K562 (cell line): ENCODE measurements at regions not wholly inside any gene's neighbourhood (a gene's known extent, or its start where the extent isn't known, plus 50 kb on each side); places are given as distances from the start of the nearest gene placed in this dataset.

Experiments
- BCOR ChIP-seq: fragments of 450-650 bp; IDR thresholded peaks from 2 replicates; pipeline ENCODE4 v1.6.1; 2016
- COPS2 ChIP-seq: fragments of 450-650 bp; conservative IDR thresholded peaks from 2 replicates; pipeline ENCODE4 v1.6.1; 2016; ENCODE audit warnings: mild to moderate bottlenecking, moderate library complexity
- HCFC1 ChIP-seq: IDR thresholded peaks from 2 replicates; pipeline ENCODE4 v1.6.1; 2012; ENCODE audit warnings: low read depth, low read length, improper control_type of control experiment
- HMG20A ChIP-seq: fragments of 450-650 bp; formaldehyde crosslinking; conservative IDR thresholded peaks from 2 replicates; pipeline ENCODE4 v1.4.0; 2020; ENCODE audit warnings: mild to moderate bottlenecking, mixed read lengths
- JUND ChIP-seq, 2 experiments: IDR thresholded peaks; 2 replicates in 1 of 2; 3 replicates in 1 of 2; pipeline ENCODE4 v1.6.1; 2011; ENCODE audit warnings: borderline replicate concordance in 2 of 2, low read depth in 2 of 2, low read length in 2 of 2, improper control_type of control experiment in 1 of 2, missing biosample characterization in 1 of 2, missing genetic modification characterization in 1 of 2, missing genetic modification reagents in 1 of 2
- KLF10 ChIP-seq: fragments of 250-450 bp; sonication (Bioruptor Pico); IDR thresholded peaks from 2 replicates; pipeline ENCODE4 v1.6.1; 2021; ENCODE audit warnings: matching md5 sums
- LEF1 ChIP-seq: fragments of 450-650 bp; IDR thresholded peaks from 2 replicates; pipeline ENCODE4 v1.6.1; 2016; ENCODE audit warnings: mild to moderate bottlenecking
- MED1 ChIP-seq: sonication (generic); formaldehyde crosslinking; IDR thresholded peaks from 2 replicates; pipeline ENCODE4 v1.8.1; 2023; ENCODE audit warnings: missing genetic modification reagents, borderline replicate concordance
- POLR2H ChIP-seq: IDR thresholded peaks from 2 replicates; pipeline ENCODE4 v1.6.1; 2016; ENCODE audit warnings: missing genetic modification characterization, low read depth, mild to moderate bottlenecking, control low read depth, missing compliant biosample characterization, moderate library complexity
- POLR3A ChIP-seq: IDR thresholded peaks from 2 replicates; pipeline ENCODE4 v1.6.1; 2011; ENCODE audit warnings: borderline replicate concordance, mild to moderate bottlenecking, moderate library complexity; ENCODE audit not compliant: insufficient read length, insufficient read depth; ENCODE audit errors: extremely low read depth
- PYGO2 ChIP-seq: fragments of 450-650 bp; IDR thresholded peaks from 2 replicates; pipeline ENCODE4 v1.6.1; 2016; ENCODE audit warnings: mild to moderate bottlenecking, missing genetic modification characterization, moderate library complexity, missing compliant biosample characterization
- RAD21 ChIP-seq, 2 experiments: fragments of 250-450 bp in 1 of 2; fragments of 450-650 bp in 1 of 2; sonication (Bioruptor Pico) in 1 of 2; formaldehyde crosslinking in 1 of 2; IDR thresholded peaks in 1 of 2; conservative IDR thresholded peaks in 1 of 2; 2 replicates each; pipeline versions ENCODE4 v1.4.0 to v1.8.0; 2020 to 2022; ENCODE audit warnings: mild to moderate bottlenecking in 2 of 2, moderate library complexity in 1 of 2
- TAL1 ChIP-seq: fragments of 450-650 bp; IDR thresholded peaks from 2 replicates; pipeline ENCODE4 v1.6.1; 2016; ENCODE audit warnings: mild to moderate bottlenecking
- ZFP1 ChIP-seq: fragments of 450-650 bp; formaldehyde crosslinking; IDR thresholded peaks from 2 replicates; pipeline ENCODE4 v1.4.0; 2020; ENCODE audit warnings: mild to moderate bottlenecking, mixed read lengths
- ZNF212 ChIP-seq: fragments of 450-650 bp; formaldehyde crosslinking; IDR thresholded peaks from 2 replicates; pipeline ENCODE4 v1.4.0; 2020; ENCODE audit warnings: mild to moderate bottlenecking
- ZNF445 ChIP-seq: fragments of 250-450 bp; sonication (Bioruptor Pico); IDR thresholded peaks from 2 replicates; pipeline ENCODE4 v1.4.0; 2020; ENCODE audit warnings: low read depth, mild to moderate bottlenecking, moderate library complexity
- ZNF561 ChIP-seq: fragments of 450-650 bp; formaldehyde crosslinking; conservative IDR thresholded peaks from 2 replicates; pipeline ENCODE4 v1.4.0; 2020; ENCODE audit warnings: mild to moderate bottlenecking, moderate library complexity
- TF ChIP-seq, protein P1 (sequence below): fragments of 250-450 bp; sonication (Bioruptor Pico); IDR thresholded peaks from 2 replicates; pipeline ENCODE4 v1.5.0; 2020; ENCODE audit warnings: mild to moderate bottlenecking, borderline replicate concordance
- TF ChIP-seq, protein P2 (sequence below): IDR thresholded peaks from 3 replicates; pipeline ENCODE4 v1.6.1; 2011; ENCODE audit warnings: borderline replicate concordance, mild to moderate bottlenecking, moderate library complexity; ENCODE audit not compliant: insufficient read length; ENCODE audit errors: extremely low read depth
- TF ChIP-seq, protein P3 (sequence below): IDR thresholded peaks from 2 replicates; pipeline ENCODE4 v1.6.1; 2016; ENCODE audit warnings: missing genetic modification characterization, missing compliant biosample characterization

DNA sequence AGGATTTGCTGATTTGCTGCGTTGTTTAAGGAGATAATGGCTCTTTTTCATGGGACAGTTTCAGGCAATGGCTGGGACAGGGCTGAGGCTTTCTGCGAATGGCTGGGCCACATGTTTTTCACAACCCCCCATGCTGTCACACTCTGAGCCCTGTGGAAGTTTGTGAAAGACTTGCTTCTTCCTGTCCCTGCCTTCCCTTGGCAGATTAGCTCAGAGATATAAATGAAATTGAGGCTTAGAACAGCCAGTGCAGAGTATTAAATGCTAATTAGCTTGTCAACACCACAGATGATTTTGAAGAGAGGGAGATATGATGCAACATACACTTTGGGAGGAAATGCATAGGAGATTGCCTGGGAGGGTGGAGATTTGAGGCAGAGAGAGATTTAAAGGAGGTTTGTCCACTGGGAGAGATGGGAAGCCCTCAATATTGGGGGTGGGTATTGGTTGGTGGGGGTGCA is 232.0 kb downstream of the SH2D4B start (continued):
- TF ChIP-seq, protein P1, sequence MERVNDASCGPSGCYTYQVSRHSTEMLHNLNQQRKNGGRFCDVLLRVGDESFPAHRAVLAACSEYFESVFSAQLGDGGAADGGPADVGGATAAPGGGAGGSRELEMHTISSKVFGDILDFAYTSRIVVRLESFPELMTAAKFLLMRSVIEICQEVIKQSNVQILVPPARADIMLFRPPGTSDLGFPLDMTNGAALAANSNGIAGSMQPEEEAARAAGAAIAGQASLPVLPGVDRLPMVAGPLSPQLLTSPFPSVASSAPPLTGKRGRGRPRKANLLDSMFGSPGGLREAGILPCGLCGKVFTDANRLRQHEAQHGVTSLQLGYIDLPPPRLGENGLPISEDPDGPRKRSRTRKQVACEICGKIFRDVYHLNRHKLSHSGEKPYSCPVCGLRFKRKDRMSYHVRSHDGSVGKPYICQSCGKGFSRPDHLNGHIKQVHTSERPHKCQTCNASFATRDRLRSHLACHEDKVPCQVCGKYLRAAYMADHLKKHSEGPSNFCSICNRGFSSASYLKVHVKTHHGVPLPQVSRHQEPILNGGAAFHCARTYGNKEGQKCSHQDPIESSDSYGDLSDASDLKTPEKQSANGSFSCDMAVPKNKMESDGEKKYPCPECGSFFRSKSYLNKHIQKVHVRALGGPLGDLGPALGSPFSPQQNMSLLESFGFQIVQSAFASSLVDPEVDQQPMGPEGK (CRISPR knock-in tag), result no peak
- no peak for TF ChIP-seq ZNF445 (CRISPR knock-in tag)
- no peak for TF ChIP-seq MED1
- TF ChIP-seq, protein P2, sequence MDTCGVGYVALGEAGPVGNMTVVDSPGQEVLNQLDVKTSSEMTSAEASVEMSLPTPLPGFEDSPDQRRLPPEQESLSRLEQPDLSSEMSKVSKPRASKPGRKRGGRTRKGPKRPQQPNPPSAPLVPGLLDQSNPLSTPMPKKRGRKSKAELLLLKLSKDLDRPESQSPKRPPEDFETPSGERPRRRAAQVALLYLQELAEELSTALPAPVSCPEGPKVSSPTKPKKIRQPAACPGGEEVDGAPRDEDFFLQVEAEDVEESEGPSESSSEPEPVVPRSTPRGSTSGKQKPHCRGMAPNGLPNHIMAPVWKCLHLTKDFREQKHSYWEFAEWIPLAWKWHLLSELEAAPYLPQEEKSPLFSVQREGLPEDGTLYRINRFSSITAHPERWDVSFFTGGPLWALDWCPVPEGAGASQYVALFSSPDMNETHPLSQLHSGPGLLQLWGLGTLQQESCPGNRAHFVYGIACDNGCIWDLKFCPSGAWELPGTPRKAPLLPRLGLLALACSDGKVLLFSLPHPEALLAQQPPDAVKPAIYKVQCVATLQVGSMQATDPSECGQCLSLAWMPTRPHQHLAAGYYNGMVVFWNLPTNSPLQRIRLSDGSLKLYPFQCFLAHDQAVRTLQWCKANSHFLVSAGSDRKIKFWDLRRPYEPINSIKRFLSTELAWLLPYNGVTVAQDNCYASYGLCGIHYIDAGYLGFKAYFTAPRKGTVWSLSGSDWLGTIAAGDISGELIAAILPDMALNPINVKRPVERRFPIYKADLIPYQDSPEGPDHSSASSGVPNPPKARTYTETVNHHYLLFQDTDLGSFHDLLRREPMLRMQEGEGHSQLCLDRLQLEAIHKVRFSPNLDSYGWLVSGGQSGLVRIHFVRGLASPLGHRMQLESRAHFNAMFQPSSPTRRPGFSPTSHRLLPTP, result no peak
- no peak for TF ChIP-seq COPS2
- TF ChIP-seq LEF1, result peak; percentile 84; the same call in 1 of the 2 replicates
- TF ChIP-seq TAL1, result peak; percentile 54
- TF ChIP-seq, protein P3, sequence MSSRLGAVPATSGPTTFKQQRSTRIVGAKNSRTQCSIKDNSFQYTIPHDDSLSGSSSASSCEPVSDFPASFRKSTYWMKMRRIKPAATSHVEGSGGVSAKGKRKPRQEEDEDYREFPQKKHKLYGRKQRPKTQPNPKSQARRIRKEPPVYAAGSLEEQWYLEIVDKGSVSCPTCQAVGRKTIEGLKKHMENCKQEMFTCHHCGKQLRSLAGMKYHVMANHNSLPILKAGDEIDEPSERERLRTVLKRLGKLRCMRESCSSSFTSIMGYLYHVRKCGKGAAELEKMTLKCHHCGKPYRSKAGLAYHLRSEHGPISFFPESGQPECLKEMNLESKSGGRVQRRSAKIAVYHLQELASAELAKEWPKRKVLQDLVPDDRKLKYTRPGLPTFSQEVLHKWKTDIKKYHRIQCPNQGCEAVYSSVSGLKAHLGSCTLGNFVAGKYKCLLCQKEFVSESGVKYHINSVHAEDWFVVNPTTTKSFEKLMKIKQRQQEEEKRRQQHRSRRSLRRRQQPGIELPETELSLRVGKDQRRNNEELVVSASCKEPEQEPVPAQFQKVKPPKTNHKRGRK (tag), result no peak
- peak in 1 of 2 experiments; percentile 16; a peak in 2 of 4 replicates for TF ChIP-seq RAD21 (CRISPR knock-in tag; conservative IDR thresholded peaks at IDR 0.05 in 1 of 2, IDR thresholded peaks at IDR 0.05 in 1 of 2)
- TF ChIP-seq ZFP1 (CRISPR knock-in tag), result no peak
- no peak for TF ChIP-seq HMG20A (CRISPR knock-in tag)
- peak; percentile 72 for TF ChIP-seq JUND (IDR thresholded peaks at IDR 0.05; ENCODE audit: borderline replicate concordance, low read depth, low read length)
- TF ChIP-seq JUND (tag; IDR thresholded peaks at IDR 0.05; ENCODE audit: borderline replicate concordance, low read depth, low read length), result peak; percentile 35; the same call in 2 of the 3 replicates
- TF ChIP-seq ZNF561, result no peak
- no peak for TF ChIP-seq ZNF212 (CRISPR knock-in tag)
- TF ChIP-seq PYGO2 (tag), result 0 out of 2 replicates have a peak, but pooled peaks have one; percentile 10
- no peak for TF ChIP-seq HCFC1
- no peak for TF ChIP-seq POLR3A
- TF ChIP-seq BCOR, result no peak; the same call in 1 of the 2 replicates
- no peak for TF ChIP-seq KLF10 (CRISPR knock-in tag)
- TF ChIP-seq POLR2H (tag), result no peak
